ENCODE measurements at regions not wholly inside any gene's neighbourhood (a gene's known extent, or its start where the extent isn't known, plus 50 kb on each side); places are given as distances from the start of the nearest gene placed in this dataset.

DNA sequence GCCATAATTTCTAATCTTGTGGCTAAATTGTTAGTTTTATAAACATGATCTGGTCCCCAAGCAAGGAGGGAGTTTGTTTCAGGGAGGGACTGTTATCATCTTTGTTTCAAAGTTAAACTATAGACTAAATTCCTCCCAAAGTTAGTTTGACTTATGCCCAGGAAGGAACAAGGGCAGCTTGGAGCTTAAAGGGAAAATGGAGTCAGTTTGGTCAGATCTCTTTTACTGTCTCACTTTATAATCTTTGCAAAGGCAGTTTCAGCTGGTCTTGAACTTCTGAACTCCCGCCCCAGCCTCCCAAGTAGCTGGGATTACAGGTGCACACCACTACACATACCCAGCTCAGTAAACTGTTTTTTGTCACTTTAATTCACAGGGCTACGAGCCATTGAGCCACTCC is 214.7 kb downstream of the ZNF674 start:
- TF ChIP-seq, protein P1, sequence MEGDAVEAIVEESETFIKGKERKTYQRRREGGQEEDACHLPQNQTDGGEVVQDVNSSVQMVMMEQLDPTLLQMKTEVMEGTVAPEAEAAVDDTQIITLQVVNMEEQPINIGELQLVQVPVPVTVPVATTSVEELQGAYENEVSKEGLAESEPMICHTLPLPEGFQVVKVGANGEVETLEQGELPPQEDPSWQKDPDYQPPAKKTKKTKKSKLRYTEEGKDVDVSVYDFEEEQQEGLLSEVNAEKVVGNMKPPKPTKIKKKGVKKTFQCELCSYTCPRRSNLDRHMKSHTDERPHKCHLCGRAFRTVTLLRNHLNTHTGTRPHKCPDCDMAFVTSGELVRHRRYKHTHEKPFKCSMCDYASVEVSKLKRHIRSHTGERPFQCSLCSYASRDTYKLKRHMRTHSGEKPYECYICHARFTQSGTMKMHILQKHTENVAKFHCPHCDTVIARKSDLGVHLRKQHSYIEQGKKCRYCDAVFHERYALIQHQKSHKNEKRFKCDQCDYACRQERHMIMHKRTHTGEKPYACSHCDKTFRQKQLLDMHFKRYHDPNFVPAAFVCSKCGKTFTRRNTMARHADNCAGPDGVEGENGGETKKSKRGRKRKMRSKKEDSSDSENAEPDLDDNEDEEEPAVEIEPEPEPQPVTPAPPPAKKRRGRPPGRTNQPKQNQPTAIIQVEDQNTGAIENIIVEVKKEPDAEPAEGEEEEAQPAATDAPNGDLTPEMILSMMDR (IDR thresholded peaks at IDR 0.05), result no peak
- no peak for TF ChIP-seq POLR2A (IDR thresholded peaks at IDR 0.05)
- Histone ChIP-seq H3K27ac (no peak overlapping the region), H3K9me3 (no peaks in the 10 kb centered on the region), H3K27me3 (no peaks in the 10 kb centered on the region), H3K4me3 (no peak overlapping the region), H3K4me1 (no peaks in the 10 kb centered on the region), H3K36me3 (no peaks in the 10 kb centered on the region)
- intact Hi-C loops (cut with DNase I), result no loop called here
- WGBS (ENCODE audit: insufficient coverage, low coverage, low lambda C conversion rate, missing lambda C conversion rate), result 41% methylated on average over 2 of the region's 2 CpGs
- DNase-seq, result no peak
- no peak for ATAC-seq

DNA sequence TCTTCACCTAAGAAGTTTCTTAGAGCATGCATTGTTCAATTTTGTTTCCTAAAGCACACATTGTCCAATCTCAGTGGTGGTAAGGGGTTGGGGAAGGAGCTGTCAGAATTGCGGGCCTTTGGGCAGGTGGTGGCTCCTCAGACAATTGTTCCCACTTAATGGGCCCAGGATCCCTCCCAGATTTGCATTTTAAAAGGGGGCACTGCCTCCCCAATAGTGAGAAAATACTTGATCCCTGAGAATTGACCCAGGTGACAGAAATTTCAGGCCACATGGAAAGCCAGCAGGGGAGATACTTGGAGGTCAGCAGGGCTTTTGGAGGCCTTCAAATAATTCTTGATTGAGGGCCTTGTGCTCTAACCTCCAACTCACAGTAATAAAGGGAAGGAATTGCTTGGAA is 217.1 kb downstream of the ZNF674 start:
- no peak for TF ChIP-seq POLR2A (IDR thresholded peaks at IDR 0.05)
- TF ChIP-seq, protein P1 (IDR thresholded peaks at IDR 0.05), result no peak
- intact Hi-C loops (cut with DNase I), result no loop called here
- DNase-seq (no peak), ATAC-seq (no peak)
- Histone ChIP-seq H3K36me3 (no peaks in the 10 kb centered on the region), H3K27me3 (no peaks in the 10 kb centered on the region), H3K4me3 (no peak overlapping the region), H3K9me3 (no peaks in the 10 kb centered on the region), H3K27ac (no peak overlapping the region), H3K4me1 (no peaks in the 10 kb centered on the region)
- WGBS (ENCODE audit: insufficient coverage, low coverage, low lambda C conversion rate, missing lambda C conversion rate), result 50% methylated on average over 1 of the region's 1 CpG

DNA sequence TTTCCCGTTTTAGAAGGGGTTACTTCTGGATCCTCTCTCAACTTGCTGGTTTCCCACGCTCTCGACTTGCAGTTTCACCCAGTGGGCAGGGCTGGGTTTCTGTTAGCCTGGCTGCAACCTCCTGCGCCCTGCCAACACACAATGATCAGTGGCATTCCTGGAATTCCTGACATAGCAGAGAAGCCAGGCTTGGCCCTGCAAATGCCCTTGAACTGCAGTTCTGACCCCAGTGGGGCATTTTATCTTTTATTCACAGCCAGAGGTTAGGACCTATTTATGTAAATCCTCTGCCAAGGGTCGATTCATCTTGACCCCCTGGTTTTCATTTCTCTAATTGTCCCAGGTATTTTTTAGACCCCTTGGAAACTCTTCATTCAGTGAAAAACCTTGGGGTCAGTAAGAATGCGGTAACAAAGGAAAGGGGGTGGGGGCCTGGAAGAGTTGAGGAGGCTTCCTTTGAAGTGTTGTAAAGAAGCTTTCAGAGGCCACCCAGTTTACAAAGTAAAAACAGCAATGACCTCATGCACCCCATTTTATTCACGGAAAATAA is 217.6 kb downstream of the ZNF674 start:
- H3K4me3 ChIP-seq, result no peak overlapping the region
- intact Hi-C loops (cut with DNase I), result no loop called here
- no peaks in the 10 kb centered on the region for H3K9me3 ChIP-seq
- TF ChIP-seq, protein P1 (IDR thresholded peaks at IDR 0.05), result no peak
- TF ChIP-seq POLR2A (IDR thresholded peaks at IDR 0.05), result peak; percentile 16
- ATAC-seq, result peak; percentile 79 to 96 (median 90)
- H3K4me1 ChIP-seq, result no peaks in the 10 kb centered on the region
- WGBS (ENCODE audit: insufficient coverage, low coverage, low lambda C conversion rate, missing lambda C conversion rate), result 20% methylated on average over 7 of the region's 7 CpGs
- no peak overlapping the region for H3K27ac ChIP-seq
- no peaks in the 10 kb centered on the region for H3K36me3 ChIP-seq
- peak; percentile 45 to 57 (median 53) for DNase-seq
- H3K27me3 ChIP-seq, result no peaks in the 10 kb centered on the region

DNA sequence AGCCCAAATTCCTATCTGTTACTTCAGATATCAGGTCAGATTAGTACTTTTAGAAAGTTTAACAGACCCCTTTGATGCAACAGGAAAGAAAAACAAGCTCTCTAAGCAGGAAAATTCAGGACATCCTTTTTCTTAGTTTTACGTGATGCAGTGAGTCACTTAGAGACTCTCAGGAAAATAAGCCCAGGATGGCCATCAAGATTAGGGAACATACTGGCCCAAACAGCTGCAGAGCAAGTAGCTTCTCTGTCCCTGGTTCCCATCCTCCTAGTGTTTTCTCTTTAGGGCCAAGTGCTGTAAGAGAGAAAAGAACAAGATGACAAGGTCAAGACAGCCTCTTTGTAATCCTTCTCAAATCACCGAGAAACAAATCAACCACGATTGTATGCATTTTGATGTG is 219.1 kb downstream of the ZNF674 start:
- H3K4me1 ChIP-seq, result no peaks in the 10 kb centered on the region
- intact Hi-C loops (cut with DNase I), result no loop called here

More for the DNA sequence above, 219.1 kb downstream of the ZNF674 start:
- H3K36me3 ChIP-seq, result no peaks in the 10 kb centered on the region
- no peak overlapping the region for H3K27ac ChIP-seq
- H3K4me3 ChIP-seq, result no peak overlapping the region
- H3K27me3 ChIP-seq, result no peaks in the 10 kb centered on the region
- ATAC-seq (no peak), DNase-seq (no peak)
- TF ChIP-seq POLR2A (IDR thresholded peaks at IDR 0.05), result no peak
- TF ChIP-seq, protein P1 (IDR thresholded peaks at IDR 0.05), result no peak
- H3K9me3 ChIP-seq, result no peaks in the 10 kb centered on the region
- WGBS (ENCODE audit: insufficient coverage, low coverage, low lambda C conversion rate, missing lambda C conversion rate), result 31% methylated on average over 3 of the region's 3 CpGs
